ENCODE measurements at regions not wholly inside any gene's neighbourhood (a gene's known extent, or its start where the extent isn't known, plus 50 kb on each side); places are given as distances from the start of the nearest gene placed in this dataset.
A peak's percentile ranks its signal among the peaks of the same experiment; 100 is the strongest.
"Not testable (repeated sequence)": the region's sequence is repeated elsewhere in the genome, so short reads cannot be mapped to it uniquely, and the experiment has no call there.

DNA sequence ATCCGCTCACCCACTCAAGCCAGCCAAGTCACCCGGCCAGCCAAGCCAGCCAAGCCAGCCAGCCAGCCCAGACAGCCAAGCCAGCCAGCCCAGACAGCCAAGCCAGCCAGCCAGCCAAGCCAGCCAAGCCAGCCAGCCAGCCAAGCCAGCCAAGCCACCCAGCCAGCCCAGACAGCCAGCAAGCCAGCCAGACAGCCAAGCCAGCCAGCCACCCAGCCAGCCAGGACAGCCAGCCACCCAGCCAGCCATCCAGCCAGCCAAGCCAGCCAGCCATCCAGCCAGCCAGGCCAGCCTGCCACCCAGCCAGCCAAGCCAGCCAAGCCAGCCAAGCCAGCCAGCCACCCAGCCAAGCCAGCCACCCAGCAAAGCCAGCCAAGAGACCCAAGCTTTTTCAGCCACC is 316.8 kb upstream of the PLGLB2 start:
- DNase-seq (ENCODE audit: low spot score) = not testable (repeated sequence)

DNA sequence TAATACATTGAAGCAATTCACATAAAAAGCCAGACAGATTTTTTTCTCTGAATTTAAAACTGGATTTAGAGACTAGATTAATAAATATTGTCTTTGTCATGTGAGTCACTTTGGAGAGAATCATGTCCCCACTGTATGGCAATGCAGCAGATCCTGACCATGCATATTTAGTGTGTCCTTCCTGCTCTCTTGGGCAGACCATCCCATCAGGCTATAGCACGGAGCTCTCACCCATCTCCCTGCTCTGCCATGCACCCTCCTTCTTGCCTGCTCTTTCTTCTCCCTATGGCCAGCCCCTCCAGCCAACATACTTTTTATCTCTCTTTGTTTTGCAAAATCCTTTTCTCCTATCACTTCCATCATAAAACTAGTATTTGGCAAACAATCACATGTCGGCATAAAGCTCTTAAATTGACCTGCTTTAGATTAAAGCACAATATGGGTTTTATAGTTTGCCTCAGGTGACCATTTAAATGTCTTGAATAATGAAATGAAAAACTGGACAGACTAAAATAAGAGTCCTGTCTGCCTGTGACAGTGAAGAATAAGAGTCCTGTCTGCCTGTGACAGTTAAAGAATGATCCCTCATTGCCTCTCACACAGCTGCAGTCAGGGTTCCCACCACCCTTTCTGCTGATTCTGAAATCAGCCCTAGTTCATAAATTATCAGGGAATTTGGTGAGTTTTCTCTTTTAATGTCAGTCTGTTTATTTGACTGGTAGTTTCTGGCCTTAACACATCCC is 315.0 kb upstream of the PLGLB2 start:
- not testable (repeated sequence) for DNase-seq (ENCODE audit: low spot score)

DNA sequence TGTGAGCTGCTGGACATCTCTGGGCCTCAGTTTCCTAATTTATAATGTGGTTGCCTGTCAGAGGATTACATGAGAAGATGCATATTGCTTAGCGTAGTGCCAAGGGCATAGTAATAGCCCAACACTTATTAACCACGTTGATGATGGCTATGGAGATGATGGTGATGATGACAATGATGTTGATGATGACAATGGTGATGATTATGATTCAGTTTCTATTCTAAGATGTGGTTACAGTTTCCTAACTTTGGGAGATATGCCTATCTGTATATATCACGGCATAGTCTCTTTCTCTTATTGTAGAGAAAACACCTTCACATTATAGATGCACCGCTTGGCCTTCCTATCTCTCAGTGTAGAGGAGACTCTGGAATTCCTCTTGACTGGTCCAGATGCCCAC is 311.9 kb upstream of the PLGLB2 start:
- not testable (repeated sequence) for DNase-seq (ENCODE audit: low spot score)

DNA sequence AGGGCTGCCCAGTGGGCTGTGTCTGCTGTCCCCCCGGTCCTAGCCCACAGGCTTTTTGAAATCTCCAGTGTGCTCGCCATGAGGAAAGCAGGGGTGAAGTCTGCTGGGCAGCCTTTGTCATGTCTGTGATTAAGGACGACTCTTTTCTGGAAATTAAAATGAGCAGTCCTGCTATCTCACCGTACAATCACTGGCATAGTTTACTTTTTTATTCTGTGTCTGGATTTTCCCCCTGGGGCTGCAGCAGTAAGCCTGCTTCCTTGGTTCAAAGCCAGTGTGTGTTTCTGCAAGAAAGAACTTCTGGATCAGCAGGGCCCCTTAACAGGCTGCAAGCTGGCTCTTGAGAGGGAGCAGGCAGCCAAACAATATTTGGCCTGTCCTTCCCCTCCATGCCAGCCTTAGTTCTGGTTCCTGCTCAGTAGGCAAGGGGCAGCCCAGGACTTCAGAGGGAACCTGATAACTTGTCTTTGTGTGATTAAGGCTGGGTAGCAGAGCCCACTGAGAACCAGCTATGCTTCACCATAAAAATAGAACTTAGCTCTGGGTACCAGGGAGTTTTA is 310.1 kb upstream of the PLGLB2 start:
- not testable (repeated sequence) for DNase-seq (ENCODE audit: low spot score)

DNA sequence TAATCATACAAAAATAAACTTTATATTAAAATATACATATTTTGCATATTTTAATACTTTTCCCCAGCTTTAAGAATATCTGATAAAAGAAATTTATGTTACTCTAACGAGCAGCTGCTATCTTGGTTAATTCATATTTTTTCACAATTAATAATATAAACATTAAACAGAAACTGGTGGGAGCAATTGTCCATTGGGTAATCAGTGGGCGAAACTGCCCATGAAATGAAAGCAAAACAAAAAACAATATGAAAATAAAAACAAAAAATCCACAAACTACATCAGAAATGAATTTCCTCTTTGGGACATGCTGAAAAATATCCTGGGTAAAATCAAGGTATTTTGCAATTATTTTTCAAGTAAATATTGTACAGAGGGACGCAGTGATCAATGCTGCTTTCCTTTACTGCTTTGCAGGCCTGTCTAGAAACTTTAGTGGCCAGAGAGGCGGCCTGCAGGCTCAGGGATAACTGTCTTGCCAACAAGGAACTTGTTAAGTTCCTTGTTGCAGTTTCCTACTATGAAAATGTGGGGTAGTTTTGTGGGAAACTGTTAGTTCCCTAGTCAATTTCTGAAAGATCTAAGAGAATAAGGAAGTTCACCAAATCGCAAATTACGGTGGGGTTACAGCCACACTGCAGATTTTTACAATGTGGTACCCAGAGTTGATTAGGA is 309.0 kb upstream of the PLGLB2 start:
- not testable (repeated sequence) for DNase-seq (ENCODE audit: low spot score)

DNA sequence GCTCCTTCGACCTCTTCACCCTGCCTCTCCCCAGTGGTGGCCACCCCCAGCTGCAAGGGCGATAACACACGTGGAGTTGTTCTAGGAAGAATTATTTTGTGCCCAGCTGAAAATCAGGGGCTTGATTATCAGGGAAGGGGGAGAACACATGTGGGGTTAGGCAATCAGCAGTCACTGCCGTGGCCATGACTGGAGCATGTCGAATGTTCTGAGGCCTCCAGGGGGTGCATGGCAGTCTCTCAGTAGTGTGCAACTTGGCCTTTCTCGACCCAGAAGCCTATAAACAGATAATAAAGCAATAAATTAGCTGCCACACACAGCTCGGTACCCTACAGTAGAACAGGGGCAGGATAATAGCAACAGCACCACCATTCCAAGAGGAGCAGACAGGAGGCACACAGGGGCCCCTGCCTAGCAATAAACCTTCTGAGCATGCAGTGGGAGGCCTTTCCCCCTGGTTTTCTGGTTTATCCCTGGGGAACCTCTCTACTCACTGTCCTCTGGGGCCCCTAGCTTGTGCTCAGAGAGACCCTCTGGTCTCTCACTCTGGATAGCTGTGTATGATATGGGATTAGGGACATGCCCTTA is 308.2 kb upstream of the PLGLB2 start:
- not testable (repeated sequence) for DNase-seq (ENCODE audit: low spot score)

DNA sequence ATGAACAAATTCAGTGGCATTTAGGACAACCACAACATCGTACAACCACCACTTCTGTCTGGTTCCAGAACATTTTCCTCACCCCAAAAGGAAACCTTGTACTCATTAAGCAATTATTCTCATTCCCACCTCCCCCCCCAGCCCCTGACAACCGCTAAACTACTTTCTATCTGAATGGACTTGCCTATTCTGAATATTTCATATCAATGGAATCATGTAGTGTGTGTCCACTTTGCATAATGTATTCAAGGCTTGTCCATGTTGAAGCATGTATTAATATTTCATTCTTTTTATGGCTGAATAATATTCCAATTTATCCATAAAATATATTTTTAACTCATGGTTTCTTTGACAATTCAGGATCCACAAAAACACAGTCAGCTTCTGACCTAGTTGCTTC is 307.2 kb upstream of the PLGLB2 start:
- DNase-seq (ENCODE audit: low spot score) = not testable (repeated sequence)

DNA sequence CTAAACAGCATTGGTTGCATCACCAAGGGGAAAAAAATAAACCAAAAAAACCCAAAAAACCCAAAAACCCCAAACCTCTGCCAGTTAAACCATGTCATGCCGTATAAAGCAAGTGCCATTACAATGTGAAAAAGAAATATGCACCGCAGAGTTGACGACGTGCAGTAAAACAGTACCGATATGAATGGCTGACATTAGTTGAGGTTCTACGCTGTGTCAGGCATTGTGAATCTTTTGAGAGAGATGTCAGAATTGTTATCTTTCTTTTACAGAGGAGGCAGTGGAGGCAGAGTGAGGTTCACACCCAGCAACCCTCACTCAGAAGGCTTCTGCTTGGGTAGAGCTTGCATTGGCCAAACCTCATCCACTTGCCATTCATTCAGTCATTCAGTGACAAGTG is 306.5 kb upstream of the PLGLB2 start:
- not testable (repeated sequence) for DNase-seq (ENCODE audit: low spot score)

DNA sequence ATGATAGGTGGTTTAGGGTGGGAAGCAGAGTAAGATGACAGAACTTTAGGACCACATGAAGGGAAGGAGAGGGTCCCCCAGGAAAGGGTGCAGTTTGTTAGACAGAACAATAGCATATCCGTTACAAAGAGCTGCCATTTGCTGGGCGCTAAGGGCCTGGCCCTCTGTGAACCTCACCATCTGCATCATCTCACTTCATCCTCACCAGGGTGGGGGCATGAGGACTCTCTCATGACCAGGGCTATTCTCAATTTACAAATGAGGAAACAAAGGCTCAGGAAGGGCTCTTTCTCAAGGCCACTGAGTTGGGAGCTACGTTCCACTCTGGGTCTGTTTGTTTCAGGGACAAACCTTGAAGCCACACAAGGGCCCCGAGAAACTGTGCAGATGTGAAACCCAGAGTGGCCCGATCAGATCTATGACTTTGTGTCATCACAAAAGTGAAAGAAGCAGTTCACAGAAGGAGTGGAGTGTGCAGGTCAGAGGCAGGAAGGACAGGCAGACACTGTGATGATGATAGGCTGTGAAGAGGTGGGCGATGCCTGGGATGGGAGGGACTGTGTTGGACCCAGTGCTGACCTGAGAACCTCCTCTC is 304.8 kb upstream of the PLGLB2 start:
- not testable (repeated sequence) for DNase-seq (ENCODE audit: low spot score)

DNA sequence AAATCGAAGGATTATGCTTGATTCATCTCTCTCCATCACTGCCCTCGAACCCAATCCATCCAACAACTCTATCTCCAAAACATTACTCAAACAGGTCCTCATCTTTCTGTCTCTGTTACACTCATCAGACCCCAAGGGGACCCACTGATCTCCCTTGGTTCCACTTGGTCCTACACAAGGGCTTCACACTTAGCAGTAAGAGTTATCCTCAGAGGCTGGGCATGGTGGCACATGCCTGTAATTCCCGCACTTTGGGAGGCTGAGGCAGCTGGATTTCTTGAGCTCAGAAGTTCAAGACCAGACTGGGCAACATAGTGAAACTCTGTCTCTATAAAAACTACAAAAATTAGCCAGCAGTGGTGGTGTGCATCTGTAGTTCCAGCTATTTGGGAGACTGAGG is 302.9 kb upstream of the PLGLB2 start:
- not testable (repeated sequence) for DNase-seq (ENCODE audit: low spot score)

DNA sequence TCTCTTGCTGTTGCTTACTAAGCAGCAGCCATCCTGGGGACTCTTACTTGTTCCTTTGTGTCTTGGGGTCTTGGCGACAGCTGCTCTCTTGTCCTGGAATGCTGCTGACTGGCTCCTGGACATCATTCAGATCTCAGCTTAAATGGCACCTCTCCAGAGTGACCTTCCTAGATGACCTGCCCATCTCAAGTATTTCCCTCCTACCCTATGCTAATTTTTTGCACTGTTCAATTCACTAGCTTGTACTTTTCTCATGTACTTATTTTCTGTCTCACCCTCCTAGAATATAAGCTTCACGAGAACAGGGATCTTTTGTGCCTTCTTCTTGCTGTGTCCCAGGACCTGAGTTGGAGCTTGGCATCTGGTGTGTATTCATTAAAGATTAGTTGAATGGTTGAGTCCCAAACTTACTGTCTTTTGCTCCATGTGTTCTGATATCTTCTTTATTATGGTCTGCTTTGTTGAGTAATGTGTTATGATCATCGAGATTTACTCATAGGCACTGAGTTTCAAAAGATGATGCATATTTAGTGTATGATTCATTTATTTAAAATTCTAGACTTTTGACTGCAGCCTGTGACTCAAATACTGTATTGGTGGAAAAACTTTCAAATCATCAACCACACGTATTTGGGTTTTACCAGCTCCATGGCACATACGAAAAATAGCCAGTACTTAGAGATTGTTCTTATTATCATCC is 302.1 kb upstream of the PLGLB2 start:
- peak; percentile 18 for DNase-seq (ENCODE audit: low spot score)

DNA sequence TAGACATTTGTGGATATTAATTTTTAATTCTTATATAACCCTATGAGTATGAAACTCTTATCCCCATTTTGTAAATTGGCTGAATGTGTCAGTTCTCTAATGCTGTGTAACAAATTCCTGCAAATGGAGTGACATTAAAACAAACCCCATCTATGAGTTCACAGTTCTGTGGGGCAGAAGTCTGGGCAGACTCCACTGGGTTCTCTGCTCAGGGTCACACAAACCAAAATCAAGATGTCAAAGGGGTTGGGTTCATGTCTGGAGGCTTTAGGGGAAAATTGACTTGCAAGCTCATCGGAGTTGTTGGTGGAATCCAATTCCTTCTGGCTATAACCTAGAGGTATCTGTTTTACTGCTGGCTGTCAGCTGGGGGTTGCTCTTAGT is 301.6 kb upstream of the PLGLB2 start:
- peak; percentile 14 for DNase-seq (ENCODE audit: low spot score)

DNA sequence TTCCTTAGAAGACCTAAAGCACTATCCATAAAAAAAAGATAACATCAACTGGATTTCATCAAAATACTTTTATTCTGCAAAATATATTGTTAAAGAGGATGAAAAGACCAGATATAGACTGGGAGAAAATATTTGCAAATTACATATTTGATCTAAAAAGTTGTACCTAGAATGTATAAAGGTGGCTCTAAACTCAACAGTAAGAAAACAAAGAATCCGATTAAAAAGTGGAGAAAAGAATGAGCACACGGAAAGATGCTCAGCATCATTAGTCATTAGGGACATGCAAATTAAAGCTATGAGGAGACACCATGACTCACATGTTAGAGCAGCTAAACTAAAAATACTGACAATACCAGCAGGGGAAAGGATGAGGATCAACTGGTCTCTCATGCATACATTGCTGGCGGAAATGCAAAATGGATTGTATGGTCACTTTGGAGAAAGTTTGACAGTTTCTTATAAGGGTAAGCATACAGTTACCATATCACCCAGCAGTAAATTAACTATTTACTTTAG is 298.4 kb upstream of the PLGLB2 start:
- peak; percentile 17 for DNase-seq (ENCODE audit: low spot score)

DNA sequence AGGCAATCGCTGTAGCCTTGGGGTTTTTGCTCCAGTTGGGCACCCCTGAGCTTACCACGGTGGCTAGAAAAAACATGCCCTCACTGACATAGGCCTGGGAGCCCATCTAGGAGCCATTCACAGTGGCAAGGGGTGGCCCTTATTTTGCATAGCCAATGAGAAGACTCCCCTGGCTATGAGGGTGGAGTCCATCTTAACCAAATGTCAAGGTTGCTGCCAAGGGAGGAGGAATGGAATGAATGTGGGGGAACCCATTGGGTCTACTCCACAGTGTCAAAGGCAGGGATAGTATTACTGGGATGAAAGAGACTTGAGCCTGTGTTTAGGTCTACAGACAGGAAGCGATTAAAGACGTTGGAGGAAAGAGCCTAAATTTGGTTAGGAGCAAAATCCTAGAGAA is 295.7 kb upstream of the PLGLB2 start:
- not testable (repeated sequence) for DNase-seq (ENCODE audit: low spot score)

DNA sequence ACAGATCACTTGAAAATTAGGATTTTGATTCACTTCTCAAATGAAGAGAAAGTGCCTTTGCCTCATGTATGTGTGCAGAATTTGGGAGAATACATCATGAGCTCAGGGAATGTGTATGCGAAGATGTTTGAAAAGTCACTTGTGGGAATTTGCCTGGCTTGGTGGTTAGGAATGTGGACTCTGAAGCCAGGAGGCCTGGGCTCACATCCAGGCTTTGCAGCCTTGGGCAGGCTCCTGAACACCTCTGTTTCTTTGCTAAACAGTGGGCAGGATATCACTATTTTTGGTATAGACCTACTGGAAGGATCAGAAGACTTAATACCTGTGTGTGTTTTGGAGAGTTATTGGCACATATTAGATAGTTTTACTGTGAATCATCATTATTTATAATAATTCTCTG is 295.0 kb upstream of the PLGLB2 start:
- DNase-seq (ENCODE audit: low spot score) = peak; percentile 66

DNA sequence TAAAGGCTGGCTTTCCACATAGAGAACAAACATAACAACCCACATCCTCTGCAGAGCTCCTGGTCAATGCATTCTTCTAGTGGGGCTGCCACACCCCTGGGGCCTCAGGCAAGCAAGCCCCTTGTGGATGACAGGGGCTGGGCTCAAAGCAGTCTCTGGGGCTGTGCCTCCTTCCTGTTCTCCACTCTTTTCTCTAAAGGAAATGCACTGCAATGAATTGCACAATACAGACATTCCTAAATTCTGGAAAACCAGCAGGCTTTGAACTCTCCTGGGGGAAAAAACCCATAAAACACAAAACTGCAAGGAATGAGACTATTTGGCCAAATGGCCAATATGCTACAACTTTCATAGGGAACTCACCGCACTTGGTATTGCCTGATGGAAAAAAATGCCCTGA is 293.9 kb upstream of the PLGLB2 start:
- peak; percentile 17 for DNase-seq (ENCODE audit: low spot score)

DNA sequence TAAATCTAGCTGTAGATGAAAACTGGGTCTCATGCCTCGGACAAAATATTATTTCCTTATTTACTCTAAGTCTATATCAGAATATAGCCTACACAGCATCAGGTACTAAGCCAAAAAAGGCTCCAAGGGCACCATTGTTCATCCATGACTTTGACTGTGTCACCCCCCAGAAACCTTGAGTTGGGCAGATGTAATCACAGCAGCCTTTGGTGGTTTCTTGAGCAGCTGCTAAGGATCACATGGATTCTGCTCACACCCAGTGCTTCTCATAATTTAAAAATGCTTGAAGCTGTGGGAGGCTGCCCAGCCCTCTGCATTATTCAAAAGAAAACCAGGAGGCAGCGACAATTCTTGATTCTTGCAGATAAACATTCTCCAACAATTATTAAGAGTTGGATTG is 293.5 kb upstream of the PLGLB2 start:
- DNase-seq (ENCODE audit: low spot score) = peak; percentile 43

DNA sequence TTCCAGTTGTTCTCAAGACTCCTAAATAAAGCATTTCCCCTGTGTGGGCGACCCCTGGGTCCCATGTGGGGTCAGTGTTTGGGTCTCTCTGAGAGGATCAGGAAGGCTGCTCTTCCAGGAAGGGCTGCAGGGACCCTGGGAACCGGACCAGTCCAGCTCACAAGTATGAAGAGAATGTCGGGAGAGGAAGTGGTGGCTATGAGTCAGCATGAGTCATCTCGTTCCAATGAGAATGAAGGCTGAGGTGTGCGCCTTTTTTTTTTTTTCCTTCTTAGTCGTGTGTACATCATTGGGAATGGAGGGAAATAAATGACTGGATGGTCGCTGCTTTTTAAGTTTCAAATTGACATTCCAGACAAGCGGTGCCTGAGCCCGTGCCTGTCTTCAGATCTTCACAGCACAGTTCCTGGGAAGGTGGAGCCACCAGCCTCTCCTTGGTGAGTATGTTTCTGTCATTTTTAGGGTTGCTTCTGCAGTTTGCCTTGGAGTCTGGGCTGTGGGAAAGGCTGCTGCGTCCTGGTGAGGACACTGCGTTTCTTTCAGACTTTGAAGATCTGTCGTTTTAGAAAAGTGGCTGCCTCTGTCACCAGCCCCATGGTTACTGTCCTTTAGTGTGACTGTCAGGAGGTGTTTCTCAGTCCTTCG is 292.6 kb upstream of the PLGLB2 start:
- not testable (repeated sequence) for DNase-seq (ENCODE audit: low spot score)

DNA sequence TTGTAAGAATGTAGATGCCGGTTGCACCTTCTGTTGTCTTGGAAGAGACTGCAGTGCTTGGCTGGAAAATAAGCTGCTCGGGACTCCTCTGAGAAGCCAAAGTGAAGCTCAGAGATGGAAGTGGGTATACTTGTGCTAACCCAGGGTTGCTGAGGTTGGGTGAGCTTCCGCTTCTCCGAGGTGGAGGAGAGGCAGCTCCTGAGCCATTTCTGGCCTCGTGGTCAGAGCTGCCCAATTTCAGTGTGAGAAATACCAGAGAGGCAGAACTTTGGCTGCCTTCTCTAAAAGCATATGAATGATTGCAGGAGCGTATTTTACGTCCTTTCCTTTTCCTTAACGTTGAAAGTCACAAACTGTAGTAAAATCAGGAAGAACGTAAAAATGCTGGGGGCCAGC is 292.0 kb upstream of the PLGLB2 start:
- not testable (repeated sequence) for DNase-seq (ENCODE audit: low spot score)

DNA sequence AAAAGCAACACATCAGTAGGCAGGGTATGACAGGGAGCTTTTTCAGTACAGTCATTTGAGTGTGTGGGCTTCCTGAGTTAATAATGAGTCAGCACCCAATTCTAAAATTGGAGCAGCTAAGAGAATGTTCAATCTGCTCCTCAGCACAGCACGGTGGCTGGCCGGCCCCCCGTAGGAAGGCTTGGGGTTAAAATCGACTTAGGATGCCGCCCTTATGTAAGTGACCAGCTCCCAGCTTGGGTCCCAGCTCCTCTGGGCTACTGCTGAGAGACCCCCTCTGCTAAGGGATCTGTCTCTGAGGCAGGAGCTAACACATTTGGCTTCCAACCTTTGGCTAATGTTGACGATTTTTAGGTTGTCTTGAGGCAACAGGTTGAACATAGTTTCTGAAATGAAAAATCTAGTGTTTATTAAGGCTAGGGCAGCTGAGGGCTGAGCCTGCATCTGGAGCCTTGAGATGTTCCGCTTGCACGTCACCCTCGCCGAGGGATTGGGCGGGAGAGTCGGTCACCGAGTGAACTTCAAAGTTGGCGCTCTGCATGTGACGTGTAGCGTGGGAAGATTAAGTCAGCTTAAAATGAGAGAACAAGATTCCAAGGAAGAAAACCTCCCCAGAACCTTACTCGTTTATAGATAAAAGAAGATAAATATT is 291.3 kb upstream of the PLGLB2 start:
- DNase-seq (ENCODE audit: low spot score) = peak; percentile 11

DNA sequence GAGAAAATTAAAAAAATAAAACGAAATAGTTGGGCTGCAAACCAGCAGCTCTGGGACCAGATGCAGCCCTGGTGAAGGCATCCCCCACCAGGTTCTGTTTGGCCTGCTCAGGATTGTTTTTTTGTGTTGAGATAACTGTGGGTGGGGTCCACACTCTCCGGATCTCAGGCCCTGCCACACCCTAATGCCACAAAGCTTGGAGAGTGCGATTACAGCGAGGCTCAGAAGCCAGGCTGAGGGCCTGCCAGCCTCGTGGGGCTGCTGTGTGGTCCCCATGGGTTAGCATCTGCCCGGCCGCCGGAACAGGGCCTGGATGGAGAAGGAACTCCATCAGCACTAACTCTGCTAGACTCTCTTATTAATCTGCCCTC is 290.8 kb upstream of the PLGLB2 start:
- DNase-seq (ENCODE audit: low spot score) = not testable (repeated sequence)

All from kidney tubule cell (primary cell).